Tibial artery (tissue), 4 donors: ENCODE measurements at regions not wholly inside any gene's neighbourhood (a gene's known extent, or its start where the extent isn't known, plus 50 kb on each side); places are given as distances from the start of the nearest gene placed in this dataset.
A peak's percentile ranks its signal among the peaks of the same experiment; 100 is the strongest.

Source experiments
- DNase-seq, 2 donors: peaks; one replicate each; pipeline ENCODE4 v3.0.0-alpha.2; 2019
- H3K27ac ChIP-seq, 2 donors: fragments of 200-600 bp; sonication (generic) in 1 of 2; 1 replicate in 1 of 2; 2 replicates in 1 of 2; pipeline ENCODE4 v1.5.1; 2018 to 2019; ENCODE audit warnings: mild to moderate bottlenecking in 1 of 2
- H3K27me3 ChIP-seq, 2 donors: fragments of 200-600 bp; sonication (generic) in 1 of 2; one replicate each; pipeline versions ENCODE4 v1.5.1 to v1.6.0; 2016 to 2019
- H3K36me3 ChIP-seq, 3 donors: fragments of 200-600 bp; sonication (generic) in 2 of 3; one replicate each; pipeline ENCODE4 v1.5.1; 2016 to 2019; ENCODE audit warnings: mild to moderate bottlenecking in 2 of 3
- H3K4me1 ChIP-seq, 4 donors: fragments of 200-600 bp; sonication (generic) in 2 of 4; 1 replicate in 3 of 4; 2 replicates in 1 of 4; pipeline ENCODE4 v1.5.1; 2016 to 2019
- H3K4me3 ChIP-seq, 2 donors: fragments of 200-600 bp; sonication (generic) in 1 of 2; 1 replicate in 1 of 2; 2 replicates in 1 of 2; pipeline ENCODE4 v1.5.1; 2018 to 2019; ENCODE audit warnings: mild to moderate bottlenecking in 2 of 2
- H3K9me3 ChIP-seq, 3 donors: fragments of 200-600 bp; sonication (generic) in 1 of 3; one replicate each; pipeline ENCODE4 v1.5.1; 2016 to 2019
- intact Hi-C: fragments of 100-400 bp; cut with DNase I; formaldehyde crosslinking; loops from one replicate; pipeline ENCODE4 v1.15.0; 2023; ENCODE audit warnings: low total_unique reads
- TF ChIP-seq, protein P1 (sequence below), 2 experiments: fragments of 200-600 bp in 1 of 2; fragments of 450-650 bp in 1 of 2; IDR thresholded peaks; one replicate each; pipeline ENCODE4 v1.5.1; 2017 to 2019; ENCODE audit warnings: antibody characterized with exemption in 2 of 2, mild to moderate bottlenecking in 1 of 2, moderate library complexity in 1 of 2

DNA sequence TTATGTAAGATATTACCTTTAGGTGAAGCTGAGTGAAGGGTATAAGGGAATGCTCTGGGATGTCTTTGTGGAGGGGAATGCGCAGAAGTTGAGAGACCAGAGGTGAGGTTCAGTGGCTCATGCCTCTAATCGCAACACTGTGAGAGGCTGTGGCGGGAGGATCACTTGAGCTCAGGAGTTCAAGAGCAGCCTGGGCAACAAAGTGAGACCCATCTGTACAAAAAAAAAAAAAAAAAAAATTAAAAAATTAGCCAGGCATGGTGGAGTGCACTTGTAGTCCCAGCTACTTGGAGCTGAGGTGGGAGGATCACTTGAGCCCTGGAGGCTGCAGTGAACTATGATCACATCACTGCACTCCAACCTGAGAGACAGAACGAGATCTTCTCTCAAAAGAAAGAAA is 57.3 kb upstream of the SP3 start:
- intact Hi-C loops: no loop called here
- Histone ChIP-seq H3K4me1 (peaks cover 0 to 34% (median 23%) of the 10 kb centered on the region in 4 donors), H3K4me3 (no peak overlapping the region), H3K9me3 (no peaks in the 10 kb centered on the region), H3K36me3 (no peaks in the 10 kb centered on the region), H3K27ac (no peak overlapping the region), H3K27me3 (no peaks in the 10 kb centered on the region)
- TF ChIP-seq, protein P1, sequence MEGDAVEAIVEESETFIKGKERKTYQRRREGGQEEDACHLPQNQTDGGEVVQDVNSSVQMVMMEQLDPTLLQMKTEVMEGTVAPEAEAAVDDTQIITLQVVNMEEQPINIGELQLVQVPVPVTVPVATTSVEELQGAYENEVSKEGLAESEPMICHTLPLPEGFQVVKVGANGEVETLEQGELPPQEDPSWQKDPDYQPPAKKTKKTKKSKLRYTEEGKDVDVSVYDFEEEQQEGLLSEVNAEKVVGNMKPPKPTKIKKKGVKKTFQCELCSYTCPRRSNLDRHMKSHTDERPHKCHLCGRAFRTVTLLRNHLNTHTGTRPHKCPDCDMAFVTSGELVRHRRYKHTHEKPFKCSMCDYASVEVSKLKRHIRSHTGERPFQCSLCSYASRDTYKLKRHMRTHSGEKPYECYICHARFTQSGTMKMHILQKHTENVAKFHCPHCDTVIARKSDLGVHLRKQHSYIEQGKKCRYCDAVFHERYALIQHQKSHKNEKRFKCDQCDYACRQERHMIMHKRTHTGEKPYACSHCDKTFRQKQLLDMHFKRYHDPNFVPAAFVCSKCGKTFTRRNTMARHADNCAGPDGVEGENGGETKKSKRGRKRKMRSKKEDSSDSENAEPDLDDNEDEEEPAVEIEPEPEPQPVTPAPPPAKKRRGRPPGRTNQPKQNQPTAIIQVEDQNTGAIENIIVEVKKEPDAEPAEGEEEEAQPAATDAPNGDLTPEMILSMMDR (IDR thresholded peaks at IDR 0.05): no peak
- DNase-seq: no peak

DNA sequence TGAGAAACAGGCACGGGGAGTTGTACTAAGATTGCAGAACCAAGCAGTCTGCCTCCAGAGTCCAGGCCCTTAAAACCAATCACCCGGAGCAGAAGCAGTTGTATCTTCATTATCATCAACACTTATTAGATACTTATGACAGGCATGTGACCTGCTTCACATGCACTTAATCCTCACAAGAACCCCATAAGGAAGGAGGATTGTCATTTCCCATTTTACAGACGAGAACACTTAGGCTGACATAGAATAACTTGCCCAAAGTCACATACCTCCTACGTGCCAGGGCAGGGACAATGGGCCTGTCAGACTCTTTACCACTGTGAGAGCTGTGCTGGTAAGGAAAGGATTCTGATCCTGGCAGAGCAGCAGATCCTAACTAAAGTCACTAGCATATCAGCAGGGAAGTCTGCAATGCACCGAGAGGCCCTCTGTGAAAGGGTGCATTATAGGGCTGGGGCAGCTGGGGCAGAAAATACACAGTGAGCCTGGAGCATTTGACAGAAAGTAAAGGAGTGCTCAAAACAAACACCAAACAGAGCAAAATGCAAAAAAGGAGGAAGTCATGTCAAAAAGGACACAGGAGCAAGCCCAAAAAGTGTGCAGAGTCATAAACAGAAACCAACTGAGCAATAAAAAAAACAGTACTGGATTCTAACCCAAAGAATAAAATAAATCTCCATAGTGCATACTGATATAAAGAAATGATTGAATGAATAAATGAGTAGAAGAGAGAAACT is 55.9 kb upstream of the SP3 start:
- peaks cover 0 to 33% (median 21%) of the 10 kb centered on the region in 4 donors for H3K4me1 ChIP-seq
- TF ChIP-seq, protein P1 (IDR thresholded peaks at IDR 0.05): no peak
- intact Hi-C loops: no loop called here
- no peaks in the 10 kb centered on the region for H3K27me3 ChIP-seq
- no peaks in the 10 kb centered on the region for H3K9me3 ChIP-seq
- no peak overlapping the region for H3K27ac ChIP-seq
- H3K36me3 ChIP-seq: no peaks in the 10 kb centered on the region
- DNase-seq: no peak
- H3K4me3 ChIP-seq: no peak overlapping the region

DNA sequence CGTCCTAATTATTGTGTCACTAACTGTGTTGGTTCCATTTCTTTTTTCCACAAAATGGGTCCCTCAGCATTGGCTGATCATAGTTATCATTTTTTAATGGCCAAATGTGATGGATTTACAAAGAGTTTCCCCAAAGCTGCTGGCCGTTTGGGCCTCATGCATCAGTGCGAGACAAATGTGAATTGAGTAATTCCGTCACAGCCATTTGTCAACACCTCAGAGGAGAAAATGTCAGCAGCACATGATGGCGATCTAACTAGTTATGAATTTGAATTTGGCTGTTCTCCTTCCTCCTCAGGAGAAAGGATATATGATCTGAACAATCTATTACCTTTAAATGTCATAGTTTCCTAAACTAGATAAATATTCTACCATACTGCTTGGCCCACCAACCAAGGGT is 54.9 kb upstream of the SP3 start:
- Histone ChIP-seq H3K27ac (no peak overlapping the region), H3K36me3 (no peaks in the 10 kb centered on the region), H3K9me3 (no peaks in the 10 kb centered on the region), H3K27me3 (no peaks in the 10 kb centered on the region), H3K4me1 (peaks cover 0 to 30% (median 19%) of the 10 kb centered on the region in 4 donors), H3K4me3 (no peak overlapping the region)
- TF ChIP-seq, protein P1 (IDR thresholded peaks at IDR 0.05): no peak
- DNase-seq: no peak
- intact Hi-C loops: no loop called here

DNA sequence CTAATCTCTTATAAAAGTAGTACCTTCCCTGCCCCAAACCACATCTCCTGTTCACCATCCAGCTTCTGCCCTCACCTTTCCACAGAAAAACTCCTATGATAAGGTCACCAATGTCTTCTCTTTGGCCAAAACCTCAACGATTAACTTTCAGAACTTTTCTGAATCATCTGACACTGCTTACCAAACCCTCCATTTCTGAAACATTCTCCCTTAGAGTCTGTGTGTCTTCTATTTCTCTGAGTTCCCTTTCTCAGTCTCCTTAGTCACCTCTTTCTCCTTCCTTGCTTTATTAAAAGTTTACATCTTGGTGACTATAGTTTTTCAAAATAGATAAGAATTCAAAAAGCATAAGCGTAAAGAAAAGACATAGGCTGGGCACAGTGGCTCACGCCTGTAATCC is 51.3 kb upstream of the SP3 start:
- TF ChIP-seq, protein P1 (IDR thresholded peaks at IDR 0.05): no peak
- no peaks in the 10 kb centered on the region for H3K9me3 ChIP-seq
- H3K4me3 ChIP-seq: no peak overlapping the region
- DNase-seq: no peak
- H3K36me3 ChIP-seq: no peaks in the 10 kb centered on the region
- intact Hi-C loops: no loop called here
- peaks cover 0 to 41% (median 28%) of the 10 kb centered on the region in 4 donors for H3K4me1 ChIP-seq
- no peaks in the 10 kb centered on the region for H3K27me3 ChIP-seq
- no peak overlapping the region for H3K27ac ChIP-seq

DNA sequence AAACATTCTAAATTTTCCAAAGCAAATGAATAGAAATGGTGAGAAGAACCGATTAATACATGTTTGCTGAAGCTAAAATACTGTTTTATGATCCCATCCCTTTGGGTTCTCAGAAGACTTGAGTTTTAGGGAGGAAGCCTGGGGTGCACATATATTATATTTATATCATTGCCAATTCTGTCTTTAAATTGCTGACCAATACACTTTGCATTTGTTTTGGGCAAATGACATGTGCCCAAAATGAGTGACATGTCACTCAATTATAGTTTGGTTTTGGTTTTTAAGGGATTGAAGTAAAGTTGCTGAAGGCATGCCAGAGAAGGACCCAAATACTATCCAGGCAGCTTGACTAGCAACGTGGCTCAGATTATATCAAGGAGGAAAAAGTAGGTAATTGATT is 50.3 kb upstream of the SP3 start:
- H3K27ac ChIP-seq: peak overlapping the region in 1 of 2 donors; percentile 94
- H3K36me3 ChIP-seq: no peaks in the 10 kb centered on the region
- DNase-seq: no peak
- no peaks in the 10 kb centered on the region for H3K27me3 ChIP-seq
- intact Hi-C loops: no loop called here
- H3K4me3 ChIP-seq: no peak overlapping the region
- H3K9me3 ChIP-seq: no peaks in the 10 kb centered on the region
- TF ChIP-seq, protein P1 (IDR thresholded peaks at IDR 0.05): no peak
- peaks cover 0 to 48% (median 32%) of the 10 kb centered on the region in 4 donors for H3K4me1 ChIP-seq
